Loucy (cell line): ENCODE measurements at regions not wholly inside any gene's neighbourhood (a gene's known extent, or its start where the extent isn't known, plus 50 kb on each side); places are given as distances from the start of the nearest gene placed in this dataset.

Source experiments
- H2AFZ ChIP-seq: fragments of 200-600 bp; sonication (generic); 2 replicates; pipeline ENCODE4 v1.6.0; 2016; ENCODE audit warnings: antibody characterized with exemption, mild to moderate bottlenecking, low read length, moderate library complexity
- H3F3A ChIP-seq: fragments of 200-600 bp; 2 replicates; pipeline ENCODE4 v1.6.0; 2016; ENCODE audit warnings: antibody characterized with exemption, low read depth, mild to moderate bottlenecking
- H3K27me3 ChIP-seq: fragments of 200-600 bp; sonication (generic); 2 replicates; pipeline ENCODE4 v1.6.1; 2014; ENCODE audit warnings: low read length, mild to moderate bottlenecking; ENCODE audit not compliant: insufficient read depth, poor library complexity, severe bottlenecking
- H3K36me3 ChIP-seq: fragments of 200-600 bp; sonication (generic); 2 replicates; pipeline ENCODE4 v1.6.1; 2016; ENCODE audit warnings: low read length; ENCODE audit not compliant: insufficient read depth
- H3K4me1 ChIP-seq: fragments of 200-600 bp; sonication (generic); 2 replicates; pipeline ENCODE4 v1.5.1; 2014; ENCODE audit warnings: low read length, mild to moderate bottlenecking; ENCODE audit not compliant: insufficient read depth, poor library complexity, severe bottlenecking
- H3K4me2 ChIP-seq: fragments of 200-600 bp; sonication (generic); 2 replicates; pipeline ENCODE4 v1.6.0; 2014; ENCODE audit warnings: antibody characterized with exemption, low read length, low read depth, mild to moderate bottlenecking; ENCODE audit not compliant: poor library complexity, severe bottlenecking
- H3K4me3 ChIP-seq: fragments of 200-600 bp; sonication (generic); 2 replicates; pipeline ENCODE4 v1.5.1; 2014; ENCODE audit warnings: low read length, mild to moderate bottlenecking, mixed read lengths; ENCODE audit not compliant: poor library complexity, severe bottlenecking
- H3K79me2 ChIP-seq: fragments of 200-600 bp; sonication (generic); 2 replicates; pipeline ENCODE4 v1.6.1; 2014; ENCODE audit warnings: low read length; ENCODE audit not compliant: insufficient read depth
- H3K9ac ChIP-seq: fragments of 200-600 bp; sonication (generic); 2 replicates; pipeline ENCODE4 v1.6.0; 2014; ENCODE audit warnings: mild to moderate bottlenecking, low read depth, low read length, moderate library complexity; ENCODE audit not compliant: poor library complexity, severe bottlenecking
- H3K9me2 ChIP-seq: fragments of 200-600 bp; sonication (generic); replicated peaks from 2 replicates; pipeline ENCODE4 v1.6.1; 2016; ENCODE audit warnings: low read depth, low read length, mixed read lengths
- H3K9me3 ChIP-seq: fragments of 200-600 bp; sonication (generic); 2 replicates; pipeline ENCODE4 v1.6.1; 2014; ENCODE audit warnings: mild to moderate bottlenecking, antibody characterized with exemption, low read length, low read depth; ENCODE audit not compliant: insufficient read depth
- H4K20me1 ChIP-seq: fragments of 200-600 bp; sonication (generic); 2 replicates; pipeline ENCODE4 v1.6.0; 2014; ENCODE audit warnings: antibody characterized with exemption, low read length, mild to moderate bottlenecking; ENCODE audit not compliant: insufficient read depth, poor library complexity, severe bottlenecking
- EZH2phosphoT487 ChIP-seq: fragments of 200-600 bp; IDR thresholded peaks from 2 replicates; pipeline ENCODE4 v1.6.1; 2018; ENCODE audit warnings: antibody characterized with exemption, mild to moderate bottlenecking, moderate library complexity, borderline replicate concordance
- TF ChIP-seq, protein P1 (sequence below): fragments of 200-600 bp; sonication (generic); conservative IDR thresholded peaks from 2 replicates; pipeline ENCODE4 v1.5.1; 2014; ENCODE audit warnings: mild to moderate bottlenecking, antibody characterized with exemption, low read length

- H3K9ac ChIP-seq: no peak overlapping the region
Measured at GRCh38 chr20:51286758-51287157, 255.8 kb downstream of the NFATC2 start.

DNA sequence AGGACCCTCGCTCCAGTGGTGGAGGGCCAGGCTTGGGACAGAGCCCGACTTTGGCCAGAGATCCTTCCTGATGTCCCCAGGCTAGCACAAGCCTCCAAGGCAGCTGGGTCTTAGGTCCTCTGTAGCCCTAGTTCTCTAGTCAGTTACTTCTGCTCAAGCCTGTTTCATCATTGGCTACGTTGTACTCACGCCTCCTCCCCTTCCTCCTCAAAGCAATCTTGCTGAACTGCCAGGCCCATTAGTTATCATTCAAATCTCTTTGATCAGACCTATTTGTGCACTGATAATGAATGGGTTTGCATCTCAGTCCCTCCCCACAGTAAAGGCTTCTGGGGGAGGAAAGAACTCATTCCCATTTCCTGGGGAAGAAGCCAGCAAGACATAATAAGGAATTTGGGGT is 256.8 kb downstream of the NFATC2 start:
- H3K4me2 ChIP-seq: no peak overlapping the region
- no peak overlapping the region for H3K4me3 ChIP-seq
- H3K9me2 ChIP-seq: no peaks in the 10 kb centered on the region
- TF ChIP-seq, protein P1, sequence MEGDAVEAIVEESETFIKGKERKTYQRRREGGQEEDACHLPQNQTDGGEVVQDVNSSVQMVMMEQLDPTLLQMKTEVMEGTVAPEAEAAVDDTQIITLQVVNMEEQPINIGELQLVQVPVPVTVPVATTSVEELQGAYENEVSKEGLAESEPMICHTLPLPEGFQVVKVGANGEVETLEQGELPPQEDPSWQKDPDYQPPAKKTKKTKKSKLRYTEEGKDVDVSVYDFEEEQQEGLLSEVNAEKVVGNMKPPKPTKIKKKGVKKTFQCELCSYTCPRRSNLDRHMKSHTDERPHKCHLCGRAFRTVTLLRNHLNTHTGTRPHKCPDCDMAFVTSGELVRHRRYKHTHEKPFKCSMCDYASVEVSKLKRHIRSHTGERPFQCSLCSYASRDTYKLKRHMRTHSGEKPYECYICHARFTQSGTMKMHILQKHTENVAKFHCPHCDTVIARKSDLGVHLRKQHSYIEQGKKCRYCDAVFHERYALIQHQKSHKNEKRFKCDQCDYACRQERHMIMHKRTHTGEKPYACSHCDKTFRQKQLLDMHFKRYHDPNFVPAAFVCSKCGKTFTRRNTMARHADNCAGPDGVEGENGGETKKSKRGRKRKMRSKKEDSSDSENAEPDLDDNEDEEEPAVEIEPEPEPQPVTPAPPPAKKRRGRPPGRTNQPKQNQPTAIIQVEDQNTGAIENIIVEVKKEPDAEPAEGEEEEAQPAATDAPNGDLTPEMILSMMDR: no peak
- TF ChIP-seq EZH2phosphoT487: no peak
- no peak overlapping the region for H2AFZ ChIP-seq
- no peaks in the 10 kb centered on the region for H3F3A ChIP-seq
- H3K9ac ChIP-seq: no peak overlapping the region
- H3K27me3 ChIP-seq: no peaks in the 10 kb centered on the region
- H3K36me3 ChIP-seq: no peaks in the 10 kb centered on the region
- no peaks in the 10 kb centered on the region for H3K9me3 ChIP-seq
- H3K79me2 ChIP-seq: no peaks in the 10 kb centered on the region
- H4K20me1 ChIP-seq: no peaks in the 10 kb centered on the region
- no peaks in the 10 kb centered on the region for H3K4me1 ChIP-seq

More at GRCh38 chr20:51286758-51287157, 255.8 kb downstream of the NFATC2 start:
- Histone ChIP-seq H3K27me3 (no peaks in the 10 kb centered on the region), H3K9me2 (no peaks in the 10 kb centered on the region), H3K79me2 (no peaks in the 10 kb centered on the region), H3K4me3 (no peak overlapping the region), H4K20me1 (no peaks in the 10 kb centered on the region), H3K9me3 (no peaks in the 10 kb centered on the region), H3K4me2 (no peak overlapping the region), H2AFZ (no peak overlapping the region), H3K4me1 (no peaks in the 10 kb centered on the region), H3F3A (no peaks in the 10 kb centered on the region), H3K36me3 (no peaks in the 10 kb centered on the region)
- no peak for TF ChIP-seq EZH2phosphoT487
- TF ChIP-seq, protein P1: no peak

DNA sequence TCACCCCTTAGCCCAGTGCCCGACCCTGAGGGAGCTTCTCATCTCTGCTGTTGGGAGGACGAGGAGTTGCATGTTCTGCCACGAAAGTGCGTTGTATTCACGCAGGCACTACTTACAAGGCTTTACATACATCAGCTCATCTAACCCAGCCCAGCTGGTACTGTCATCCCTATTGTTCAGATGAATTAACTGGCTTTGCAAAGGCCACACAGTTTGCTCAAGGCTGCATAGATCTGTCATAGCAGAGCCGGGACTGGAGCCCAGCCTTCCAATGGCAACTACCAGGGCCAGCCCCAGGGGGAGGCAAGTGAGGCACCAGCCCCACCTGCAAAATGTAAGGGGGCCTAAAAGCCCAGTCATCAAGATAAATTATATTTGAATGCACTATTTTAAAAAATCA is 257.6 kb downstream of the NFATC2 start:
- Histone ChIP-seq H3K4me1 (no peaks in the 10 kb centered on the region), H3K4me2 (no peak overlapping the region), H3K27me3 (no peaks in the 10 kb centered on the region), H3K36me3 (no peaks in the 10 kb centered on the region), H4K20me1 (no peaks in the 10 kb centered on the region), H3K9me3 (no peaks in the 10 kb centered on the region), H3K79me2 (no peaks in the 10 kb centered on the region), H3K9me2 (no peaks in the 10 kb centered on the region), H3K4me3 (no peak overlapping the region), H3F3A (no peaks in the 10 kb centered on the region), H2AFZ (no peak overlapping the region), H3K9ac (no peak overlapping the region)
- no peak for TF ChIP-seq EZH2phosphoT487
- TF ChIP-seq, protein P1: no peak
